ENCODE measurements at regions not wholly inside any gene's neighbourhood (a gene's known extent, or its start where the extent isn't known, plus 50 kb on each side); places are given as distances from the start of the nearest gene placed in this dataset.

- no peak for TF ChIP-seq CTCF (conservative IDR thresholded peaks at IDR 0.05; ENCODE audit: low read depth, low read length)
- DNase-seq (ENCODE audit: low read depth): no peak
- no peak overlapping the region for H3K4me3 ChIP-seq (ENCODE audit: low read length)
Observed at GRCh38 chr14:51323492-51323891, 83.4 kb downstream of the TMX1 start.

- no peak for DNase-seq (ENCODE audit: low read depth)
- no peak for TF ChIP-seq CTCF (conservative IDR thresholded peaks at IDR 0.05; ENCODE audit: low read depth, low read length)
- no peak overlapping the region for H3K4me3 ChIP-seq (ENCODE audit: low read length)
Observed at GRCh38 chr14:51327376-51327775, 87.3 kb downstream of the TMX1 start.

- no peak for TF ChIP-seq CTCF (conservative IDR thresholded peaks at IDR 0.05; ENCODE audit: low read depth, low read length)
- no peak overlapping the region for H3K4me3 ChIP-seq (ENCODE audit: low read length)
- DNase-seq (ENCODE audit: low read depth): no peak
Observed at GRCh38 chr14:51328064-51328771, 88.2 kb downstream of the TMX1 start.

- TF ChIP-seq CTCF (conservative IDR thresholded peaks at IDR 0.05; ENCODE audit: low read depth, low read length): no peak
- no peak for DNase-seq (ENCODE audit: low read depth)
Observed at GRCh38 chr14:51328772-51329353, 88.8 kb downstream of the TMX1 start.

GRCh38 chr14:51331486-51332367 is 91.7 kb downstream of the TMX1 start:
- no peak for TF ChIP-seq CTCF (conservative IDR thresholded peaks at IDR 0.05; ENCODE audit: low read depth, low read length)
- no peak overlapping the region for H3K4me3 ChIP-seq (ENCODE audit: low read length)
- DNase-seq (ENCODE audit: low read depth): no peak

More at GRCh38 chr14:51328772-51329353, 88.8 kb downstream of the TMX1 start:
- H3K4me3 ChIP-seq (ENCODE audit: low read length): no peak overlapping the region

- no peak for TF ChIP-seq CTCF (conservative IDR thresholded peaks at IDR 0.05; ENCODE audit: low read depth, low read length)
- no peak for DNase-seq (ENCODE audit: low read depth)
- no peak overlapping the region for H3K4me3 ChIP-seq (ENCODE audit: low read length)
Observed at GRCh38 chr14:51333299-51333698, 93.3 kb downstream of the TMX1 start.
